A673 (cell line): ENCODE measurements at regions not wholly inside any gene's neighbourhood (a gene's known extent, or its start where the extent isn't known, plus 50 kb on each side); places are given as distances from the start of the nearest gene placed in this dataset.

ENCODE experiments used
- BruUV-seq: library from RNA; stranded (reverse); fragments of 400-500 nt; replicated peaks from 2 replicates; lab custom pipeline; 2021; lab: Mats Ljungman, UMichigan
- CTCF ChIA-PET: fragments of 300-600 bp; sonication (Branson Sonifier 250); formaldehyde crosslinking; loops from one replicate; lab custom pipeline; 2022; ENCODE audit warnings: antibody characterized with exemption; lab: Charles Lee
- POLR2A ChIA-PET: fragments of 300-600 bp; sonication (Branson Sonifier 250); formaldehyde crosslinking; loops from one replicate; lab custom pipeline; 2022; ENCODE audit warnings: antibody characterized with exemption; ENCODE audit not compliant: low non-redundant PET; lab: Charles Lee
- DNase-seq: peaks from one replicate; pipeline ENCODE4 v3.0.0-alpha.2; 2015; ENCODE audit warnings: low spot score
- H3K27ac ChIP-seq: fragments of 200-600 bp; sonication (generic); 2 replicates; pipeline ENCODE4 v1.5.1; 2016; ENCODE audit warnings: mixed run types, low read depth, mild to moderate bottlenecking, mixed read lengths, antibody characterized with exemption, low read length; ENCODE audit not compliant: poor library complexity, severe bottlenecking
- H3K27me3 ChIP-seq: fragments of 200-600 bp; sonication (generic); replicated peaks from 2 replicates; pipeline ENCODE4 v1.6.1; 2017; ENCODE audit warnings: mixed run types, low read depth, mild to moderate bottlenecking, mixed read lengths, antibody characterized with exemption, low read length; ENCODE audit not compliant: insufficient read depth, poor library complexity
- H3K36me3 ChIP-seq: fragments of 200-600 bp; sonication (generic); 2 replicates; pipeline ENCODE4 v1.6.1; 2016; ENCODE audit warnings: mixed run types, mild to moderate bottlenecking, mixed read lengths, antibody characterized with exemption, low read length; ENCODE audit not compliant: insufficient read depth, poor library complexity, severe bottlenecking
- H3K4me1 ChIP-seq: fragments of 200-600 bp; sonication (generic); 2 replicates; pipeline ENCODE4 v1.6.1; 2017; ENCODE audit warnings: mixed run types, mild to moderate bottlenecking, mixed read lengths, antibody characterized with exemption, low read length; ENCODE audit not compliant: insufficient read depth, poor library complexity, severe bottlenecking
- H3K4me3 ChIP-seq: fragments of 200-600 bp; sonication (generic); 2 replicates; pipeline ENCODE4 v1.5.1; 2016; ENCODE audit warnings: low read depth, mixed run types, mild to moderate bottlenecking, mixed read lengths, low read length; ENCODE audit not compliant: poor library complexity, severe bottlenecking
- H3K9me3 ChIP-seq: fragments of 200-600 bp; sonication (generic); 2 replicates; pipeline ENCODE4 v1.6.1; 2016; ENCODE audit warnings: mixed run types, low read depth, mild to moderate bottlenecking, mixed read lengths, antibody characterized with exemption, low read length; ENCODE audit not compliant: poor library complexity, severe bottlenecking
- EZH2 ChIP-seq: fragments of 200-600 bp; sonication (generic); IDR thresholded peaks from 2 replicates; pipeline ENCODE4 v1.6.1; 2017; ENCODE audit warnings: borderline replicate concordance, low read depth, mild to moderate bottlenecking, mixed read lengths, antibody characterized with exemption, low read length; ENCODE audit not compliant: poor library complexity, severe bottlenecking
- intact Hi-C: fragments of 100-400 bp; cut with micrococcal nuclease; formaldehyde crosslinking; loops from one replicate; pipeline ENCODE4 v1.10.0; 2022; ENCODE audit not compliant: unreplicated experiment
- TF ChIP-seq, protein P1 (sequence below): fragments of 300-800, 200-600 bp; sonication (generic); conservative IDR thresholded peaks from 2 replicates; pipeline ENCODE4 v1.5.1; 2017; ENCODE audit warnings: low read depth, mild to moderate bottlenecking, antibody characterized with exemption, low read length, moderate library complexity, mixed read lengths

DNA sequence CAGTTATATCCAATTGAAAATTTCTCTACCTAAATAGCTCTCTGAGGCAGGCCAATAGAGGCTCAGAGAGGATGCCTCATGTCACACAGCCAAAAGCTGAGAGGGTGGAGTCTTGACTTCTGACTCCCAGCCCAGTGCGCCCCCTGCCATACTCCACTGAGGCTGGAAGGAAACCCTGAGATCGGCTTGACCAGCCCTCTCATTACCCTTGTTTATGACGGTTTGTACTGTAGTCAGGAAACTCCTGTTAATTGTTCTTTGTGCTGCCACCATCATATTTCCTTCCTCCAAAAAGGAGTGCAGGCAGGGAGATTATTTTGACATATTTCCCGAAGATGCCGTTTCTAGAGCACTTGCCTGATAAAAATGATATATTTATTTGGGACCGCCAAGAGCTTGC, 107.9 kb downstream of the AIPL1 start:
- Histone ChIP-seq H3K9me3 (no peaks in the 10 kb centered on the region), H3K4me1 (no peaks in the 10 kb centered on the region), H3K4me3 (no peak overlapping the region), H3K27ac (no peak overlapping the region), H3K27me3 (peaks cover 64% of the 10 kb centered on the region), H3K36me3 (no peaks in the 10 kb centered on the region)
- intact Hi-C loops: no loop called here
- POLR2A ChIA-PET: no interaction called here
- CTCF ChIA-PET: no interaction called here
- no peak for TF ChIP-seq EZH2
- TF ChIP-seq, protein P1, sequence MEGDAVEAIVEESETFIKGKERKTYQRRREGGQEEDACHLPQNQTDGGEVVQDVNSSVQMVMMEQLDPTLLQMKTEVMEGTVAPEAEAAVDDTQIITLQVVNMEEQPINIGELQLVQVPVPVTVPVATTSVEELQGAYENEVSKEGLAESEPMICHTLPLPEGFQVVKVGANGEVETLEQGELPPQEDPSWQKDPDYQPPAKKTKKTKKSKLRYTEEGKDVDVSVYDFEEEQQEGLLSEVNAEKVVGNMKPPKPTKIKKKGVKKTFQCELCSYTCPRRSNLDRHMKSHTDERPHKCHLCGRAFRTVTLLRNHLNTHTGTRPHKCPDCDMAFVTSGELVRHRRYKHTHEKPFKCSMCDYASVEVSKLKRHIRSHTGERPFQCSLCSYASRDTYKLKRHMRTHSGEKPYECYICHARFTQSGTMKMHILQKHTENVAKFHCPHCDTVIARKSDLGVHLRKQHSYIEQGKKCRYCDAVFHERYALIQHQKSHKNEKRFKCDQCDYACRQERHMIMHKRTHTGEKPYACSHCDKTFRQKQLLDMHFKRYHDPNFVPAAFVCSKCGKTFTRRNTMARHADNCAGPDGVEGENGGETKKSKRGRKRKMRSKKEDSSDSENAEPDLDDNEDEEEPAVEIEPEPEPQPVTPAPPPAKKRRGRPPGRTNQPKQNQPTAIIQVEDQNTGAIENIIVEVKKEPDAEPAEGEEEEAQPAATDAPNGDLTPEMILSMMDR: no peak
- DNase-seq: peak; percentile 21
- no TSS peak for BruUV-seq

DNA sequence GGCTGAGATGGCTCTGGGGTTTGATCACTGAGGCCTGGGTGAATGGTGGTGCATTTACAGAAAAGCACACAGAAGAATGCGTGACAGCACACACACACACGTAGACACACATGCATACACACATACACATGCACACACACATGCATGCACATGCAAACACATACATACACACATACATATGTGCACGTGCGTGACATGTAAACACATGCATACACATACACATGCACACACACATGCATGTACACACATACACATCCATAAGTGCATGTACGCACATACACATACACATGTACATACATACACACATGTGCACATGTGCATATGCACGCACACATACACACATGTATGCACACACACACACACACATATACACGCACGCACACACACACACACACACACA, 108.4 kb downstream of the AIPL1 start:
- no peaks in the 10 kb centered on the region for H3K9me3 ChIP-seq
- no peak overlapping the region for H3K4me3 ChIP-seq
- intact Hi-C loops: no loop called here
- no peak for TF ChIP-seq EZH2
- TF ChIP-seq, protein P1: no peak
- no TSS peak for BruUV-seq
- no peak for DNase-seq
- H3K36me3 ChIP-seq: no peaks in the 10 kb centered on the region
- ChIA-PET POLR2A (no interaction called here), CTCF (no interaction called here)
- no peak overlapping the region for H3K27ac ChIP-seq
- peaks cover 67% of the 10 kb centered on the region for H3K27me3 ChIP-seq
- no peaks in the 10 kb centered on the region for H3K4me1 ChIP-seq

- CTCF ChIA-PET: no interaction called here
Measured at GRCh38 chr17:6325741-6326140, 109.2 kb downstream of the AIPL1 start.

More at GRCh38 chr17:6325741-6326140, 109.2 kb downstream of the AIPL1 start:
- POLR2A ChIA-PET: no interaction called here
- no TSS peak for BruUV-seq
- Histone ChIP-seq H3K4me3 (no peak overlapping the region), H3K27ac (no peak overlapping the region), H3K27me3 (peaks cover 73% of the 10 kb centered on the region), H3K9me3 (no peaks in the 10 kb centered on the region), H3K4me1 (no peaks in the 10 kb centered on the region), H3K36me3 (no peaks in the 10 kb centered on the region)
- DNase-seq: no peak
- intact Hi-C loops: no loop called here
- no peak for TF ChIP-seq EZH2
- TF ChIP-seq, protein P1: no peak
